HAP-1 (cell line): ENCODE measurements at regions not wholly inside any gene's neighbourhood (a gene's known extent, or its start where the extent isn't known, plus 50 kb on each side); places are given as distances from the start of the nearest gene placed in this dataset.
"Not testable (repeated sequence)": the region's sequence is repeated elsewhere in the genome, so short reads cannot be mapped to it uniquely, and the experiment has no call there.

ENCODE experiments used
- DNase-seq, 2 experiments: peaks; one replicate each; pipeline ENCODE4 v3.0.0-alpha.2; 2016 to 2020; ENCODE audit warnings: low spot score in 2 of 2
- H3K27me3 ChIP-seq: fragments of 250-450 bp; sonication (Bioruptor Pico); 2 replicates; pipeline ENCODE4 v1.5.1; 2020; ENCODE audit warnings: low read depth, mild to moderate bottlenecking, moderate library complexity
- H3K36me3 ChIP-seq: fragments of 250-450 bp; sonication (Bioruptor Pico); replicated peaks from 2 replicates; pipeline ENCODE4 v1.5.1; 2020; ENCODE audit warnings: mild to moderate bottlenecking
- H3K4me1 ChIP-seq: fragments of 250-450 bp; sonication (Bioruptor Pico); 2 replicates; pipeline ENCODE4 v1.5.1; 2020; ENCODE audit warnings: mild to moderate bottlenecking
- H3K4me3 ChIP-seq: fragments of 250-450 bp; sonication (Bioruptor Pico); 2 replicates; pipeline ENCODE4 v1.5.1; 2020; ENCODE audit warnings: mild to moderate bottlenecking, moderate library complexity
- H3K9me3 ChIP-seq: fragments of 250-450 bp; sonication (Bioruptor Pico); 2 replicates; pipeline ENCODE4 v1.5.1; 2020; ENCODE audit warnings: mild to moderate bottlenecking, moderate library complexity
- in situ Hi-C: fragments of 300-500 bp; cut with MboI; formaldehyde crosslinking; loops from 3 replicates; pipeline ENCODE4 v1.14.3; 2020; ENCODE audit warnings: low sequenced_read_pairs, inconsistent platforms, mixed read lengths

- Histone ChIP-seq H3K9me3 (no peaks in the 10 kb centered on the region), H3K27me3 (no peaks in the 10 kb centered on the region), H3K4me3 (no peak overlapping the region), H3K36me3 (no peaks in the 10 kb centered on the region), H3K4me1 (no peaks in the 10 kb centered on the region)
- in situ Hi-C loops: no loop called here
- DNase-seq: no peak
Observed at GRCh38 chr2:82333697-82334096, 2029.1 kb upstream of the LRRTM1 start.

DNA sequence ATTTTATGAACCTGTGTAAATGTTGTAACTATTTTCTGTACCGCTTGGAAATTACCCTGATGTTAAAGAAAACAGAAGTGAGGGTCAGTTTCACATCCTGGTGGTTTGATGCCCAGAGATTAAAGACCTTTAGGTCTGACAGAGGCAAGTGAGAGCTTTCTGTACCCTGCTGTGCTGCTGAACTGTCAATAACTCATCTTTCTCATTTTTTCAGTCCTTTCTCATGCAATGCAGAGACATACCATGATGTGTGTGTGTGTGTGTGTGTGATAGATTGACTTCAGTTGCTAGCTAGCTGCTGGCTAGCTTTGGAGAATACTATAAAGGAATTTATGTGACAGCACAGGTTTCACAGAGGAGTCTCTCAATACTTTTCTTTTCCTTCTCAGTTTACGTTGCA, 2025.6 kb upstream of the LRRTM1 start:
- DNase-seq: no peak
- no peaks in the 10 kb centered on the region for H3K9me3 ChIP-seq
- H3K4me1 ChIP-seq: no peaks in the 10 kb centered on the region
- no peaks in the 10 kb centered on the region for H3K27me3 ChIP-seq
- in situ Hi-C loops: no loop called here
- no peaks in the 10 kb centered on the region for H3K36me3 ChIP-seq
- no peak overlapping the region for H3K4me3 ChIP-seq

- H3K4me3 ChIP-seq, H3K4me1 ChIP-seq, DNase-seq, H3K36me3 ChIP-seq, in situ Hi-C loops, H3K9me3 ChIP-seq, H3K27me3 ChIP-seq: not testable (repeated sequence)
Observed at GRCh38 chr2:82326180-82326767, 2021.7 kb upstream of the LRRTM1 start.

- Histone ChIP-seq H3K4me1 (no peaks in the 10 kb centered on the region), H3K27me3 (0 out of 2 replicates have a peak, but pooled peaks cover 3% of the 10 kb centered on the region), H3K4me3 (no peak overlapping the region), H3K36me3 (no peaks in the 10 kb centered on the region), H3K9me3 (no peaks in the 10 kb centered on the region)
- no peak for DNase-seq
- in situ Hi-C loops: no loop called here
Observed at GRCh38 chr2:82320296-82320695, 2015.7 kb upstream of the LRRTM1 start.

DNA sequence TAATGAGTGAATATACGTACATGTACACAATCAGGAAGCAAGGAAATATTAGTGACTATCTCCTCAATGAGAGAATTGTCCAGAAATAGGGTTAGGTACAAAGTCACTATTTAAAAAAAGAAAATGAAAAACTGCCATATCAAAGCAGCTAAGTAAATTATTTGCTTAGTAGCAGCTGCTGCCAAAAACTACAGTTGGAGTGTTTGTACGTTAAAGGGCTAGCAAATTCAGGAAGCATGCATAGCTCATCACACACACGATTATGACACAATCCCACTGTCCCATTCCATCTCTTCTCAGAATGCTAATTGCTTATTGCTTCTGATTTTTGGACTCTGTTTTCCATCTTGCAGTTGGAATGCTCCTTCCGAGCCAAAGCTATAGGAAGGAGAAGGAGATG, 2012.5 kb upstream of the LRRTM1 start:
- DNase-seq: no peak
- no peak overlapping the region for H3K4me3 ChIP-seq
- no peaks in the 10 kb centered on the region for H3K36me3 ChIP-seq
- H3K4me1 ChIP-seq: peaks cover 3% of the 10 kb centered on the region; the same call in 1 of the 2 replicates
- H3K9me3 ChIP-seq: no peaks in the 10 kb centered on the region
- H3K27me3 ChIP-seq: 0 out of 2 replicates have a peak, but pooled peaks cover 3% of the 10 kb centered on the region
- in situ Hi-C loops: no loop called here

- Histone ChIP-seq H3K27me3 (0 out of 2 replicates have a peak, but pooled peaks cover 3% of the 10 kb centered on the region), H3K36me3 (no peaks in the 10 kb centered on the region), H3K4me1 (peaks cover 3% of the 10 kb centered on the region; the same call in 1 of the 2 replicates), H3K9me3 (no peaks in the 10 kb centered on the region), H3K4me3 (no peak overlapping the region)
- DNase-seq: no peak
- in situ Hi-C loops: no loop called here
Observed at GRCh38 chr2:82316586-82316985, 2012.0 kb upstream of the LRRTM1 start.

GRCh38 chr2:82314836-82315472, 2010.4 kb upstream of the LRRTM1 start:
- Histone ChIP-seq H3K4me1 (peaks cover 3% of the 10 kb centered on the region; the same call in 1 of the 2 replicates), H3K9me3 (no peaks in the 10 kb centered on the region), H3K27me3 (0 out of 2 replicates have a peak, but pooled peaks cover 3% of the 10 kb centered on the region), H3K36me3 (no peaks in the 10 kb centered on the region), H3K4me3 (no peak overlapping the region)
- no peak for DNase-seq
- in situ Hi-C loops: no loop called here

- H3K4me3 ChIP-seq: no peak overlapping the region
- no peak for DNase-seq
- no peaks in the 10 kb centered on the region for H3K9me3 ChIP-seq
- H3K36me3 ChIP-seq: no peaks in the 10 kb centered on the region
- H3K27me3 ChIP-seq: no peaks in the 10 kb centered on the region
- H3K4me1 ChIP-seq: no peaks in the 10 kb centered on the region
- in situ Hi-C loops: no loop called here
Observed at GRCh38 chr2:82307511-82307910, 2003.0 kb upstream of the LRRTM1 start.

DNA sequence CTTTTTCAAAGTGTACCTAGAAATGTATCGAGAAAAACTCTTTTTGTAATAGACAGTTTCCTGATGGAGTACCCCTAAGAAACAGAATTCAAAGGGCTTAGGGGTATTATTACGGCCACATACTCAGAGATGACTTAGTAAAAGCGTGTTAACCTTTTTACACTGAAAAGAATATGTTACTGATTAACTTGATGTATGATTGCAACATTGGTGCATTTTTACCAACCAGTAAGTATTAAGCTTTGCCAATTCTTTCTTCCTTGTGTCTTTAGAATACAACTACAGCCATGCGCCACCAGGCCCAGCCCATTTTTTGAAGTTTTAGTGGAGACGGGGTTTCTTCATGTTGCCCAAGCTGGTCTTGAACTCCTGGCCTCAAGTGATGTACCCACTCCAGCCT, 1997.0 kb upstream of the LRRTM1 start:
- no peaks in the 10 kb centered on the region for H3K4me1 ChIP-seq
- H3K27me3 ChIP-seq: no peaks in the 10 kb centered on the region
- no peak overlapping the region for H3K4me3 ChIP-seq
- no peaks in the 10 kb centered on the region for H3K9me3 ChIP-seq
- DNase-seq: no peak
- in situ Hi-C loops: no loop called here
- no peaks in the 10 kb centered on the region for H3K36me3 ChIP-seq

- in situ Hi-C loops: no loop called here
- DNase-seq: no peak
- Histone ChIP-seq H3K4me3 (no peak overlapping the region), H3K27me3 (no peaks in the 10 kb centered on the region), H3K36me3 (no peaks in the 10 kb centered on the region), H3K4me1 (no peaks in the 10 kb centered on the region), H3K9me3 (no peaks in the 10 kb centered on the region; the same call in 1 of the 2 replicates)
Observed at GRCh38 chr2:82289446-82289845, 1984.9 kb upstream of the LRRTM1 start.

GRCh38 chr2:82283075-82283474, 1978.5 kb upstream of the LRRTM1 start:
- no peaks in the 10 kb centered on the region for H3K27me3 ChIP-seq
- no peak overlapping the region for H3K4me3 ChIP-seq
- H3K9me3 ChIP-seq: no peaks in the 10 kb centered on the region; the same call in 1 of the 2 replicates
- no peaks in the 10 kb centered on the region for H3K36me3 ChIP-seq
- in situ Hi-C loops: no loop called here
- no peak for DNase-seq
- no peaks in the 10 kb centered on the region for H3K4me1 ChIP-seq

DNA sequence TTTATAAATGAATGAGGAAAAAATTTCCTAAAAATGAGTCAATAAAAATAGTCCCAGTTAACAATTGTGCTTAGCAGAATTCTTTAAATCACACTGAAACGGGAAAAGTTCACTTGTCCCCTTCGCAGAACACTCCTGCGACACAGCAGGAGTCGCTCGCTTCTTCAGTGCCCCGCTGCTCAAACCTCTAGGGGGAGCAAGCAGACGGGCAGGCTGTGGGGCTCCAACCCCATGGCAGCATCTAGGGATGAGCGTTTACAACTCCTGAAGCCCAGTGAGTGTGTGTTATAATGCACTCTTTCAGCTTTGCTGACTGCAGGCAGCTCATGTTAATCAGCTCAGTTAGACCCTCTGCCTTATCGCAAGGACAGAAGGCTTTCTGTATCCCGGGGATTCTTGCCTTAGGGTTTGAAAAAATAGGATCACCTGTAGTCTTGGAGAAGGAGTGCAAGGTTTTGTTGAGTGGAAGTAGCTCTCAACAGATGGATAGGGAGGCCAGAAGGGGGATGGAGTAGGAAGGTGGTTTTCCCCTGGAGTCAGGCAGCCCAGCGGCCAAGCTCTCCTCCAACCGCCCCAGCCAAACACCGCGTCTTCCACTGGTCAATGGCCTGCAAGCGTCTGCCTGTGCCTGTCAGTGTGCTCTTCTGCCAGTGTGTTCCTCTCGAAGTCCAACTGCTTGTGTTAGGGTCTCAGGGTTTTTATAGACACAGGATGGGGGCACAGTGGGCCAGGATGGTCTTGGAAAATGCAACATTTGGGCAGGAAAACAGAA, 1977.7 kb upstream of the LRRTM1 start:
- Histone ChIP-seq H3K4me1 (no peaks in the 10 kb centered on the region), H3K27me3 (no peaks in the 10 kb centered on the region), H3K9me3 (no peaks in the 10 kb centered on the region; the same call in 1 of the 2 replicates), H3K36me3 (no peaks in the 10 kb centered on the region), H3K4me3 (no peak overlapping the region)
- peak in 1 of 2 experiments; percentile 27 for DNase-seq
- in situ Hi-C loops: no loop called here

GRCh38 chr2:82279367-82279766, 1974.8 kb upstream of the LRRTM1 start:
- no peak for DNase-seq
- Histone ChIP-seq H3K4me1 (no peaks in the 10 kb centered on the region), H3K4me3 (no peak overlapping the region), H3K27me3 (no peaks in the 10 kb centered on the region), H3K9me3 (no peaks in the 10 kb centered on the region; the same call in 1 of the 2 replicates), H3K36me3 (no peaks in the 10 kb centered on the region)
- in situ Hi-C loops: no loop called here

DNA sequence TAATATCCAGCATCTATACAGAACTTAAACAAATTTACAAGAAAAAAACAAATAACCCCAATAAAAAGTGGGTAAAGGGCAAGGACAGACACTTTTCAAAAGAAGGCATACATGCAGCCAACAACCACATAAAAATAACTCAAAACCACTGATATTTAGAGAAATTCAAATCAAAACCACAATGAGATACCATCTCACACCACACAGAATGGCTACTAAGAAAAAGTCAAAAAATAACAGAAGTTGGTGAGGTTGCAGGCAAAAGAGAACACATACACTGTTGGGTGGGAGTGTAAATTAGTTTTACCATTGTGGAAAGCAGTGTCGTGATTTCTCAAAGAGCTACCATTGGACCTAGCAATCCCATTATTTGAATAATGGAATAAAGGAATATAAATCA, 1973.9 kb upstream of the LRRTM1 start:
- no peaks in the 10 kb centered on the region; the same call in 1 of the 2 replicates for H3K9me3 ChIP-seq
- no peaks in the 10 kb centered on the region for H3K27me3 ChIP-seq
- no peak for DNase-seq
- H3K4me1 ChIP-seq: no peaks in the 10 kb centered on the region
- in situ Hi-C loops: no loop called here
- H3K36me3 ChIP-seq: no peaks in the 10 kb centered on the region
- H3K4me3 ChIP-seq: no peak overlapping the region
